ENCODE measurements at regions not wholly inside any gene's neighbourhood (a gene's known extent, or its start where the extent isn't known, plus 50 kb on each side); places are given as distances from the start of the nearest gene placed in this dataset.

DNA sequence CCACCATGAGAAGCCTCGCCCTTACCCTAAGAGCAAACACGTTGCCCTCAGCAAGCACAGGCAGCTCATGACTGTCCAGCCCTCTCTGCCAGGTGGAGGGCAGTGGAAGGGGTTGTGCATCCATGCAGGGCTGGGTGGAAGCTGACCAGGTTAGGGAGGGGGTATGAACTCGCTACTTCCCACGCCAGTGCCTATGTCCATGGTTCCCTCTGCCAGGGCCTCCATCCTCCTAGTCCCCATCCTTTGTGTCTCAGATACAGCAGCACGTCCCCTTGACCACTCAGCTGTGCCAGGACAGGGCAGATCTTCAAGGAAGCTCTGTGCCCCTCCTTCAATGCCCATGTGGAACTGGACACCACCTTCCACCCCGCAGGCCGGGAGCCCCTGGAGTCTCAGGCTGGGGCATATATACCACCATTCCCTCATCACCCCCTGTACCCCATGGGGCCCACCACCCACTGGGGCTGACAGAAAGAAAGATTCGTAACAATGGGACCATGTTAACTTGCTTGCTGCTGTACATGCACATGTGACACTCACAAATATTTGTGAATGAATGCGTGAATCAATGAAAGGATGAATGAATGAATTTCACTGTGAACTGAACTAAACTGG lies 90.7 kb downstream of the ANKRD60 start:
- no peak for ATAC-seq (ENCODE audit: low read depth)
- Histone ChIP-seq H3K18ac (ENCODE audit: low read depth, low read length) (no peak overlapping the region), H2BK5ac (ENCODE audit: low read depth, low read length, poor library complexity, severe bottlenecking) (no peak overlapping the region), H4K20me1 (ENCODE audit: insufficient read depth, low read length) (no peaks in the 10 kb centered on the region; the same call in 1 of the 2 replicates), H4K5ac (ENCODE audit: low read depth, low read length) (no peak overlapping the region), H2AK5ac (ENCODE audit: low read depth, low read length) (no peak overlapping the region), H3K23ac (ENCODE audit: low read depth, low read length) (no peak overlapping the region), H4K91ac (ENCODE audit: insufficient read depth, low read depth, low read length) (no peak overlapping the region), H3K56ac (ENCODE audit: extremely low read depth, insufficient read depth, low read length) (no peak overlapping the region), H3K4ac (ENCODE audit: low read depth, low read length) (no peak overlapping the region), H3K36me3 (ENCODE audit: control insufficient read depth, insufficient read depth, low read length) (no peaks in the 10 kb centered on the region), H3K27me3 (ENCODE audit: control insufficient read depth, insufficient read depth, low read length) (peaks cover 22% of the 10 kb centered on the region), H3K9me3 (ENCODE audit: control insufficient read depth, insufficient read depth, low read length) (no peaks in the 10 kb centered on the region), H3K14ac (replicated peaks; ENCODE audit: low read depth, low read length) (no peak overlapping the region), H3K4me2 (ENCODE audit: low read depth, low read length) (no peak overlapping the region), H3K4me1 (ENCODE audit: control insufficient read depth, insufficient read depth, low read length) (no peaks in the 10 kb centered on the region), H2BK120ac (ENCODE audit: low read depth, low read length) (no peak overlapping the region), H3K9ac (ENCODE audit: low read depth, low read length) (no peak overlapping the region), H3K9me1 (ENCODE audit: insufficient read depth, low read length) (no peaks in the 10 kb centered on the region), H3K79me1 (ENCODE audit: low read depth in 1 of 2, low read length in 2 of 2) (no peaks in the 10 kb centered on the region), H2BK15ac (ENCODE audit: low read depth, low read length) (no peak overlapping the region), H2AFZ (replicated peaks; ENCODE audit: low read length, poor library complexity) (no peak overlapping the region), H2AK9ac (replicated peaks; ENCODE audit: low read depth, low read length, poor library complexity) (no peak overlapping the region), H3K27ac (ENCODE audit: insufficient read depth, low read length) (no peak overlapping the region), H3K4me3 (ENCODE audit: insufficient read depth, low read depth, low read length) (no peak overlapping the region), H2BK20ac (ENCODE audit: low read depth, low read length) (no peak overlapping the region), H4K8ac (ENCODE audit: low read depth in 2 of 2, low read length in 2 of 2) (no peak overlapping the region)
- ChIA-PET POLR2A (ENCODE audit: unreplicated experiment) (no interaction called here), CTCF (no interaction called here)
- dilution Hi-C loops (cut with HindIII; ENCODE audit: low sequenced_read_pairs, unreplicated experiment) (no loop called here), intact Hi-C loops (cut with micrococcal nuclease) (no loop called here), in situ Hi-C loops (cut with MboI; ENCODE audit: low sequenced_read_pairs) (no loop called here)
- TF ChIP-seq, protein P1, sequence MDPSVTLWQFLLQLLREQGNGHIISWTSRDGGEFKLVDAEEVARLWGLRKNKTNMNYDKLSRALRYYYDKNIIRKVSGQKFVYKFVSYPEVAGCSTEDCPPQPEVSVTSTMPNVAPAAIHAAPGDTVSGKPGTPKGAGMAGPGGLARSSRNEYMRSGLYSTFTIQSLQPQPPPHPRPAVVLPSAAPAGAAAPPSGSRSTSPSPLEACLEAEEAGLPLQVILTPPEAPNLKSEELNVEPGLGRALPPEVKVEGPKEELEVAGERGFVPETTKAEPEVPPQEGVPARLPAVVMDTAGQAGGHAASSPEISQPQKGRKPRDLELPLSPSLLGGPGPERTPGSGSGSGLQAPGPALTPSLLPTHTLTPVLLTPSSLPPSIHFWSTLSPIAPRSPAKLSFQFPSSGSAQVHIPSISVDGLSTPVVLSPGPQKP (IDR thresholded peaks at IDR 0.05; ENCODE audit: borderline replicate concordance, low read depth, low read length), result no peak
- TF ChIP-seq MAFK (IDR thresholded peaks at IDR 0.05; ENCODE audit: low read depth, low read length) (no peak), NFE2L2 (IDR thresholded peaks at IDR 0.05; ENCODE audit: low read depth, low read length) (no peak), POLR2A (IDR thresholded peaks at IDR 0.05; ENCODE audit: low read depth, low read length) (no peak), CHD1 (IDR thresholded peaks at IDR 0.05; ENCODE audit: low read depth, low read length) (no peak), MAZ (IDR thresholded peaks at IDR 0.05; ENCODE audit: borderline replicate concordance, low read depth, low read length) (no peak), RAD21 (IDR thresholded peaks at IDR 0.05; ENCODE audit: low read length) (no peak), BHLHE40 (IDR thresholded peaks at IDR 0.05; ENCODE audit: low read depth, low read length) (no peak), CEBPB (IDR thresholded peaks at IDR 0.05; ENCODE audit: low read depth, low read length) (no peak), SMC3 (IDR thresholded peaks at IDR 0.05; ENCODE audit: low read depth, low read length) (no peak)
- TF ChIP-seq, protein P2, sequence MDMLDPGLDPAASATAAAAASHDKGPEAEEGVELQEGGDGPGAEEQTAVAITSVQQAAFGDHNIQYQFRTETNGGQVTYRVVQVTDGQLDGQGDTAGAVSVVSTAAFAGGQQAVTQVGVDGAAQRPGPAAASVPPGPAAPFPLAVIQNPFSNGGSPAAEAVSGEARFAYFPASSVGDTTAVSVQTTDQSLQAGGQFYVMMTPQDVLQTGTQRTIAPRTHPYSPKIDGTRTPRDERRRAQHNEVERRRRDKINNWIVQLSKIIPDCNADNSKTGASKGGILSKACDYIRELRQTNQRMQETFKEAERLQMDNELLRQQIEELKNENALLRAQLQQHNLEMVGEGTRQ (IDR thresholded peaks at IDR 0.05; ENCODE audit: low read depth, low read length), result no peak
- 70% methylated on average over 2 of the region's 9 CpGs; no CpG with 5 or more reads in 1 of the 2 experiments for WGBS, 2 experiments (ENCODE audit: extremely low coverage in 2 of 2, insufficient read length in 1 of 2)
- no peak for DNase-seq
- no TSS peak for BruUV-seq (replicated peaks)

Measured in IMR-90 (cell line).